NT2/D1 (cell line): ENCODE measurements at regions not wholly inside any gene's neighbourhood (a gene's known extent, or its start where the extent isn't known, plus 50 kb on each side); places are given as distances from the start of the nearest gene placed in this dataset.

Experiments
- SUZ12 ChIP-seq: IDR thresholded peaks from 2 replicates; pipeline ENCODE4 v1.6.1; 2011; ENCODE audit not compliant: insufficient read length, insufficient read depth; ENCODE audit errors: extremely low read depth
- YY1 ChIP-seq: IDR thresholded peaks from 2 replicates; pipeline ENCODE4 v1.6.1; 2011; ENCODE audit not compliant: insufficient read length, insufficient read depth
- ZNF274 ChIP-seq: IDR thresholded peaks from 2 replicates; pipeline ENCODE4 v1.6.1; 2011; ENCODE audit warnings: mild to moderate bottlenecking, low read depth, low read length

DNA sequence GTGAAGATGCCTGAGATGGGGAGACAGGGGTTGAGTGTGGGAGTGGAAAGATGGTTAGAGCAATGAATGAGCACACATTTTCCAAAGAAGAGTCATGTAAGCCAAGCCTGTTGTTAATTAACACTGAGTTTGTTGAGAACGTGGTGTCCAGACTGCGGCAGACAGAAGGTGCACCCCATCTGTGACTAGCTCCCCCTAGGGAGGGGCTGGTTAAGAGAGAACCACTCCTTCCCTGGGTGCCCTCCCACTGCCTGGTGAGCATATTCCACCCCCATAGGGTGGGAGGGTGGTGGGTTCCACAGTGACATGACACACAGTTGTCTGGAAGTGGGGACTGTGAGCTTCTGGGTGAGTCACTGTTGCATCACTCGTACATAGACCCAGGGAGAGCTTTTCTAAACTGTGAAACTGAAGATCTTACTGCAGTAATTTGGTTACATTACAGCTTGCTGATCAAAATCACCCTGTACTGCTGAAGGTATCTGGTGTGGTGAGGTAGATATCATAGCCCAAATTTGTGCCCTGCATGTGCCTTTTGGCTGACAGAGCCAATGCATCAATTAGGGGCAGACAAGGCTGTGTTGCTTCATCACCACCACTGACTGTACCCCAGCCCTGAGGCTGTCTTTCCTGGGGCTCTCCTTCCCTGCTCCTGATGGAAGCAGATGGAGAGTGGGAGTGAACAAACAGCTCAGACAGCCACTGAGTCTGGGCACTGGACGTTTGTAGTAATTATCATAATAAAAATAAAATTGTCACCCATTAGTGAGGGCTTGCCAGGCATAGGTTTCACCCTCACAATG, 150.9 kb downstream of the EMP1 start:
- no peak for TF ChIP-seq ZNF274
- no peak for TF ChIP-seq YY1
- TF ChIP-seq SUZ12 = no peak
